ENCODE measurements at regions not wholly inside any gene's neighbourhood (a gene's known extent, or its start where the extent isn't known, plus 50 kb on each side); places are given as distances from the start of the nearest gene placed in this dataset.
A peak's percentile ranks its signal among the peaks of the same experiment; 100 is the strongest.

DNA sequence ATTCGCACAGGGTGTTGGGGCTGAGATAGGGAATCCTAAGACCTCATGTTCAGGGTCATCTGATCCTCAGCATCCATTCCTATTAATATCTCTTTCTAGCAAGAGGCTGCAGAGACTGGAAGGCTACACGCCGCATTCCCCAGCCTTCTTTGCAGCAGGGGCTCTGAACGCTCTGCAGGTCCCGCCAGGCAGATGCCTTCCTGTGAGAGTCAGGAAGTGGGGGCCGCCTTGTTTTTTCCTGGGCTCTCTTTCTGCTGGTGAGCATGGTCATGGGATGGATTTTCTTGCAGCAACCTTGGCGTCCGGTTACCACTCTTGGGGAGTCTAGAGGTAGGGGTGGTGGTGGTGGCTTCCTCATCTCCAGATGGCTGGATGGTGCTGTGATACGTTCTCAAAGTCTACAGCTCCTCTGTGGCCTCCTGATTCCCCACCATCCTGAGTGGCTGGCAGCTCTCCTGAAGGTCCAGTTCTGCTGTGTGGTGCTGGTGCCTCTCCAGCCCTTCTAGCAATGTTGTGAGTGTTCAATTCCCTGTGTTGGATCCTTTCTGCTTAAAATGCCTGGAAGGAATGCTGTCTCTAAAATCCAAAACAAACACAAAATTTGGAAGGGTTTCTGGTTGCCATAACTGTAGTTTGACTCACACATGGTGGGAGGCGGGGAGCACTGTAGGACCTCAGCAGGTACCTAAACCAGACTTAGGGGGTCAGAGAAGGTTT is 111.9 kb downstream of the CEBPB start:
- no peak for DNase-seq

DNA sequence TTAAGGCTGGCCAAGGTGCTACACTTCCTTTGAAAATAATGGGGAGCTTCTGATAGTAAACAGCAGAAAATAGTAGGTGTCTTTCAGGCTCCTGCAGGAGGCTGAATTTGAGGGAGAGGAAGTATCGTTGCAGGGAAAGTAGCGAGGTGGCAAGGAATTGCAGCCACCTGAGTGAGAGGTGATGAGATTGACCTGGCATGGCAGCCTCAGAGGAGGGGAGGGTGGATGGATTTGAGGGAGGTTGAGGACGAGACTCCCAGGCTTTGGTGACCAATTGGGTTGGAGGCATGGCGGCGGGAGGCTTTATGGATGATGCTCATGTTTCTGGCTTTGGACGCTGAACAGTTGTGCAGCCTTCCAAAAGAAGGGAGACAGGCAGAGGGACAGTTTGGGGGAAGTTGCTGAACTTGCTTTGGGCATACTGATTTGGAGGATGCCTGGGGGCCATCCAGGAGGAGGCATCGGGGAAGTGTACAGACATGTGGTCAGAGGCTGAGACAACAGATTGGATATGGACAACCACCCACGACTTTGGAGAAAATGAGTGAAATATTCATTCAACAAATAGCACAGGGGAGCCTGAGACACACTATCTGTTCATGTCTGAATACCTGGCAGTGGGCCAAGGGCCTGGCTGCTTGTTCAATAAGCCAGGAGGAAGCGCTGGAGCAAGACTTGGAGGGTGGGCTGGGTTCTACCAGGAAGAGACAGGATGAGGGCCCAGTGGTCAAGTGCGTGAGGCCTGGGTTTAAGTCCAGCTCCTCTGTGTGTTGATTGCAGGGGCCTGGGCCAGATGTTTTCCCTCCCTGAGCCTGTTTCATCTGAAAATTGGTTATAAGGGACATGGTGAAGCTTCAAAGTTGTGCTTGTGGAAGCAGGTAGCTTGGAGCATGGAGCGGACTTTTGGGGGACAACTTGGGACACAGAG is 113.2 kb downstream of the CEBPB start:
- no peak for DNase-seq

DNA sequence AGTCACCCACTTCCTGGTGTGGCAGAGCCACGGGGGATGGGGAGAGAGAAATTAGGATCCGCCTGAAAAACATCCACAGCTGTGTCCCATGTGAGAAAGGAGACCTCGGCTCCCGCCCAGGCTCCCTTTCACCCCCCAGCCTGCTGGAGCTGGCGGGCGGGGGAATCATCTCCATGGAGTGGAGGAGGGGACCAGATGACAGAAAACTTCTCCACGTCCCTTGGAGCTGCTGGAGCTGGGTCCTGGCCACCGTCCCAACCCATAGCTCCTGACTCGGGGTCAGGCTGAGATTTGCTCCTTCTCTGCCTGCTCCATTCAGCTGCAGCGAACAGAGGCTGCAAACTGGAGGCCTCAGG is 113.8 kb downstream of the CEBPB start:
- DNase-seq: no peak

DNA sequence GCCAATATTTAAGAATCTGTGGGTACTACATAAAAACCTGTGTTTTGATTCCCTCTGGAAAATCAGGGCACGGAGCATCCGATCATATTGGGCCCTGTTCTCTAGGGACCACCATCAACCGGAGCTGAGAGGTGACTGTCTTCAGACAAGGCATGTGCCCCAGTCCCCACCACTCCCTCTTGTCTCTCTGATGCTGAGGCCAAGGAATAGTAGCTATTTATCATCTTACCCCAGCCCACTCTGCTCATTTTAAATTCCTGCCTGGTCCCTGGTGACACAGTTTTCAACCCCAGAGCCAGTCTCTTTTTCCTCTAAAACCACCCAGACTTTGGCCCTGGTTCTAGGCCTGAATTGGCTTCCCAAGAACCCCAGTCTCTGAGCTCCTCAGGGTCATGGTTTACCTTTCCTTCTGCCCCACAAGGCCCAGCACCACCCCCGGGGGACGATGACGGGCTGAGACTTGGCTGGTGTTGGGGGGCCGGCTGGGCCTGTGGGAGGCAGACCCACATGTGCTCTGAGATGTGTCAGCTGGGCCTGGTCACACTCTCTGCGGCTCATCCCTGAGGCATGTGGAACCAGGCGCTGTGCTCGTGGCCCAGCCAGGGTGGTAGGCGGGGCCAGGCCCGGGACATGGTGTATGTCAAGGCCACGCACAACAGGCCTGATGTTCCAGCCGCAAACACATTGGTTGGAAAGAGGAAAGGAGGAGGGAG is 114.4 kb downstream of the CEBPB start:
- DNase-seq: peak; percentile 91

DNA sequence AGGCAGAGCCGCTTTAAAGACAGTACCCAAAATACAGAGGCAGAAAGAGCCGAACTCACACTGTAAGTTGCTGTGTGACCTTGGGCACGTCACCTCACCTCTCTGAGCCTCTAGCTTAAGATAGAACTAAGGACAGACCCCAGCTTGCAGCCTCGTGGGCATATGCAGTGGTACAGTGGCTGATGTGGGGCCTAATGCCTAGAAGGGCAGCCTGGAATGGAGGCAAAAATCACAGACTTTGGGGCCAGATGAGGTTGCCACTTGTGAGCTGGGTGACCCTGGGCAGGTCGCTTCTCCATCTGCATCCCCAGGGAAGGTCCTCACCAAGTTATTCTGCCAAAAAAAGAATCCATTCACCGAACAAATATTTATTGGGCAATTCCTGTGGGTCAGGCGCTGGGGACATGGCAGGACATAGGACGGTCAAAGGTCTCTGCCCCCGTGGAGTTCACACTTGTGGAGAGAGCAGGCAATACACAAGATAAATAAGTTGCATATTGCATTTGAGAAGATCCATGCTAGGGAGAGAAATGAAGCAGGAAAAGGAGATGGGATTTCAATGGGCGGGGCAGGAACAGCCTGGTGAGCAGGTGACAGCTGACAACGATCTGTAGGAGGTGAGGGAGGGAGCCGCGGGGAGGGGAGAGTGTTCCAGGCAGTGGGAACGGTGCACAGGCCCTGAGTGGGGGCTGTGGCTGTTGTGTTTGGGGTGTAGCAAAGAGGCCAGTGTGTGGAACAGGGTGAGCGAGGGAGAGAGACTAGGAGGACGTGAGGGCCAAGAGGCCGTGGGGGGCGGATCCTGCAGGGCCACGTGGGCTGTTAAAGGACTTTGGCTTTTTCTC is 115.2 kb downstream of the CEBPB start:
- no peak for DNase-seq

DNA sequence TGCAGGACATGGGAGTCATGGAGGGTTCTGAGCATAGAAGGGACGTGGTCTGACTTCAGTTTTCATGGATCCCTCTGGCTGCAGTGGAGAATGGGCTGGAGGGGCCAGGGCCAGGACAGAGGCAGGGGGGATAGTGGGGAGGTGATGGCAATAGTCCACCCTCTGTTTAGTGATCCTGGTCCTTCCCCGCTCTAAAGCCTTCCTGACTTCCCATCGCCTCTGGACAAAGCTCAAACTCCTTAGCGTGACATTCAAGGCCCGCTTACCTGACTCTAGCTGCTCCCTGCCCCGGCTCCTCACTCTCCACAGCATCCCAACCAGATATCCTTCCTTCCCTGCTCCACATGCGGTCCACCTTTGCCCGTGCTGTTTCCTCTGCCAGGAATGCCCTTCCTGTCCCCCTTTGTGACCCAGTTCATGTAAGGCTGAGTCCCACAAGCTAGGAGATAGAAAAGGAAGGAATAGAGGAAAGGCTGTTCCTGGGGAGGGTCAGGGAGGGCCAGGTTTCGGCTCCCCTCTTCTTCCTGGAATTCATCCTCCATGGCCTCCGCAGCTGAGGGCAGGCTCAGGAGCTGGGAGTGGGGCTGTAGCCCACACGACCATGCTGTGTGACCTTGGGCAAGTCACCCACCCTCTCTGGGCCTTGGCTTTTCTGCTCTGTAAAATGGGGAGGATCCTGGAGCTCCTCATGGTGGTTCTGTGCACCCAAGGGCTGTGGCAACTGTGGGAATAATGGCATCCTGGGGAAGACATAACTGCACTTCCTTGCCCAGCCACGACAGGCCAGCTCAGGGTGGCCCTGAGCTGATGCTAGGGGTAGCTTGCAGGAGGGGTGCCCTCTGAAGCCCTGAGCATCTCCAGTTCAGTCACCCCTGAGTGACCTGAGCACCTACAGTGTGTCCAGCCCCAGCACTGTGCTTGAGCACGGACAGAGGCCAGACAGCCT is 116.1 kb downstream of the CEBPB start:
- DNase-seq: no peak

DNA sequence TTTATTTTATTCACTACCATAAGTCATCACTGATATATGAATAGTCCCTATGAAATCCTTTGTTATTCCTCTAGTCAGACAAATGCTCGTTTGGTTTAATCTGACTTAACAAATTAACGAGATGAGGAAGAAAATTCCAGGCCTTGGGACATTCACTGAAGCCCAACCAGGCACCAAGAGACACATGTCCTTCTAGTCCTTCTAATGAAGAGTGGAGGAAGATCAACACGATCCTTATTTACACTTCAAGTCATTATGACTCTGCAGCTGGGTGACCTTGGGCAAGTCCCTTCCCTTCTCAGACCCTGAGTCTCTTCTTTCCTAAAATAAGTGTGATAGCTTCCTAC is 117.5 kb downstream of the CEBPB start:
- DNase-seq: no peak

DNA sequence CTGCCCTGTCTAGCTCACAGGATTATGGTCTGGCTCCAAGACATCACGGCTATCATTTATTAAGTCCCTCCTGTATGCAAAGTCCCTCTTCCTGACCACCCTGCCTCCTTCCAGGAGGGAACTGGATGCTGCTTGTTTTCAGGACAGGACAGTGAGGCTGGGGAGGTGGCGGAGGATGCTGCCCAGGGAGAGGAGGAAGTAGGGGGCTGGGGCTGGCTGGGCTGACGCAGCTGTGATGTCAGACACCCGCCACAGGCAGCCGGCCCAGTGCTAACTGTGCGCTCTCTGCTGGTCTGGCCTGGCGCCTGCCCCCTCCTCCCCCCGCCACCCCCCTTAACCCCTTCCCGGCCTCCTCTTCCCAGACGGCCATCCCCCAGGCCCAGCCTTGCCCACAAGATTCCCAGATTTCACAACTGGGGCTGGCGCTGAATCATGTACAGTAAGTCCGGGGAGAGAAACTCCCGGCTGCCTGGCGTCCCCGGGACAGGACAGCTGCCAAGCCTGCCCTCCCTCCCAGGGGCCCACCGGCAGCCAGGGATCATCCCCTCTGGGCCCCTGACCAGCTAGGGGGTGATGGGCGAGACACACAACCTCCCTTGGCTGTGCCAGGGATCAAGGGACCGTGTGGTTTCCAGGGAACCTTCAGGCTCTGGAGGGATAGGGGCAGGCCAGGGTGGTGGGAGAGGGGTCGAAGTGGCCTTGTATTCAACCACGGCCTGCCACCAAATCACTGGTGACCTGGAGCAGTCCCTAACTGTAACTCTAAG is 118.1 kb downstream of the CEBPB start:
- peak; percentile 94 for DNase-seq

DNA sequence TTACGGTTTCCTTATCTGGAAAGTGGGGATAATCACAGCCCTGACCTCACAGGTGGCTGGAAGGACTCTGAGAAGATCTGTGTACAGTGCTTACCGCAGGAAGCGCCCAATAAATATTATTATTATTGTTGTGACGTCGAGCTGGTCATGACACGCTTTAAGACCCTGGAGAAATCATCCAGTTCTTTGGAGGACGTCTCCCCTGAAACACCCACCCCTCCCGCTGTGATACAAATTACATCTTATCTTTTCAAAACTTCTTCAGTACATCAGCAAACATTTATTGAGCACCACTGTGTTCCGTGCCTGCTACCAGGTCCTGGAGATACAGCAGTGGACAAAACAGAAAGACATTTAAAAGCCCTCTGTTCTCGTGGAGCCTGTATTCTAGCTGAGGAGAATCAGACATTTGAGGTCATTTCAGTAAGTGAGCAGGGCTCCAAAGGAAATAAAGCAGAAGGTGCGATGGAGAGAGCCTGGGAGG is 118.7 kb downstream of the CEBPB start:
- DNase-seq: no peak

DNA sequence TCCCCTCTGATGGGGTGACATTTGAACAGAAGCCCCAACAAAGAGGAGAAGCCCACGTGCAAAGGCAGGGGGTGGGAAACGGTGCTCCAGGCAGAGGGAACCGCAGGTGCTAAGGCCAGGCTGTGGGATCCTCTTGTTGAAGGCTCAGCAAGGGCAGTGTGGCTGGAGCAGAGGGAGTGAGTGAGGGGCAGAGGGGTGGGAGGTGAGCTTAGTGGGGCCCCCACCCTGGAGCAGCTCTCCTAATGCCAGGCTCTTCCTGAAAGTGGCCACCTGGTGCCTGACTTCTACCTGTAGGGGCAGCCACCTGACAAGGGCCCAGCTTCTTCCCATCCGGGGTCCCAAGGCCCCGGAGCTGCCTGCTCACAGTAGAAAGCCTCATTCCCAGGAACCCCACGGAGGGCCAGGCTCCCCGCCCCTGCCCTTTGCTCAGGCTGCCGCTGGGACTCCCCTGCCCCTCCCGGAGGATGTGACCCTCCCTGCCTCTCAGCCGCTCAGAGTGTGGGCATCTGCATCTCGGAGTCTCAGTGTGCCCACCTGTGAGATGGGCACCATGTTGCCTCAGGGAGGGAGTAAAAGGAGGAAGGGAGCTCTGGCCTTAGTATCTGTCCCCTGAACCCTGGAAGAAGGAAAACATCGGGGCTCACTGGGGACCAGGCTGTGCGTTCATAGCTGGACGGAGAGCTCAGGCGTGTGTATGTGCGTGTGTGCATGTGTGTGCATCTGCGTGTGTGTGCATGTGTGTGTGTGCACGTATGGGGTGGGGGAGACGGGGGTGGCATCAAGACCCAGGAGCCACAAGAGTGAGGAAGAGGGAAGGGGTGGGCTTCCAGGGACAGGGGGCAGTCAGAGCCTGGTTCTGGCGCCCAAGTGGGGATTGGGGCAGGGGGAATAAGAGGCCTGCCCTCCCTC is 119.4 kb downstream of the CEBPB start:
- DNase-seq: no peak

DNA sequence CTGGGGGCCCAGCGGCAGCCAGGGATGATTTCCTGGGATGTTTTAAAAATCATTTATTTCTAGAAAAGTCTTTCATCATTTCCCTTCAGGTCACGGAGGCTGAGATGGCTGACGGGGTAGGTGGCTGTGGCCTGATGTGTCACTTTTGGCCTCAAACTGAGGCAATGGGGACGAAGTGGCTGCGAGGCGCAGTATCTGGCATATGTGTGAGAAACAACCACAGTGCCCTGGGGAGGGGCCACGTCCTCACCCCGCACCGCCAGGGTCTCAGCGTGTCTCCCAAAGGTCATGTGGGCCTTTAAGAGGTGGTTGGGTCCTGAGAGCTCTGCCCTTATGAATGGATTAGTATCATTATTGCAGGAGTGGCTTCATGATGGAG is 120.0 kb downstream of the CEBPB start:
- no peak for DNase-seq

DNA sequence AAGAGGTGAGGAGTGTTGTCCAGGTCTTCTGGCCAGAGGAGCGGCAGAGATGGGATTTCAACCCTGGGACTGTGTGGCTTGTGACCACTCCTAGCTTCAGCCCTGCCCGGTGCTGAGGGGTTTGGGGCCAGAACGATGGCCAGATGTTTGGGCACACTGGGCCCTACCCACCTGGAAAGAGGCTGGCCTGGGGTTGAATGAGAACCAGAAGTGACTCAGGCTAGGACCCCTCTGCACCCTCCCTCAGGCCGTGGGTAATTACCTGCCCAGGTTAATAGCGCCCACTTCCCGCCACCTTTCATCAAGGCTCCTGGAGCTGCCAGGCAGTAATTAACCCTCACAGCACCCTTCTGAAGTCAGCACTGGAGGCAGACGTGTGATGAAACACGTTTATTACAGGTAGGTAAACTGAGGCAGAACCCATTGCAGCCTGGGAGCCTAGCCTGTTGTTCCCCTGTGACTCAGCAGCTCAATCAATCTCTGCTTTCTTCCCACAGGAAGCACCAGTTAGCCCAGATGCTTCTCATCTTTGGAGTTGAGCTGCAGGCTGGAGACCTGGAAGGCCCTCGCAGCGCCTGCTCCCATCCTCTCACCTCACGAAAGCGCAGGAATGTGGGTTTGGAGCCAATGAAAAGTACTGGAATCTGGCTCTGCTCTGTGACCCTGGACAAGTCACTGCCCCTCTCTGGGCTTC is 120.8 kb downstream of the CEBPB start:
- DNase-seq: no peak

DNA sequence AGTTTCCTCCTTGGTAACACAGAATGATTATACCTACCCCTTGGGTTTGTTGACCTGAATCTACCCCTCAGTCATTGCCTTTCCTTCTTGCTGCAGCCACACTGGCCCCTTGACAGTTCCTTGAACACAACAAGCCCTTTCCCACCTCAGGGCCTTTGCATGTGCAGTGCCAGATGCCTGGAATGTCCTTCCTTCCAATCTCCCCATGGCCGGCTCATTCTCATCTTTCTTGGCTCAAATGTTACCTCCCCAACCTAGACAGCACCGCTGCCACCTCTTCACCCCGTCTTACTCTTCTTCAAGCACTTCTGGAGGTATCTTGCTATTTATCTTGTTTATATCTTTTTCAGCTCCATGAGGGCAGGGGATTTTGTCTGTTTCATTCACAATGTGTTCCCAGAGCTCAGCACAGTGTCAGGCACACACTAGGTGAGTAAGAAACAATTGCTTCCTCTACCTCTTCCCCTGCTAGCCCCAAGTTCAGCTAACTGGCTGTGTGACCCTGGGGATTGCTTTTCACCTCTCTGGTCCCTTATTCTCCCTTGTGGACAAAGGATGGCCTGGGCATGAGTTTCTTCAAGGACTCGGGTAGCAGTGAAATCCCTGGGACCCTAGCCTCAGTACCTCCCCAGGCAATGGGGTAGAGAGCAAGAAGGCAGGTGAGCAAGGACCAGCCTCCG is 121.5 kb downstream of the CEBPB start:
- no peak for DNase-seq

DNA sequence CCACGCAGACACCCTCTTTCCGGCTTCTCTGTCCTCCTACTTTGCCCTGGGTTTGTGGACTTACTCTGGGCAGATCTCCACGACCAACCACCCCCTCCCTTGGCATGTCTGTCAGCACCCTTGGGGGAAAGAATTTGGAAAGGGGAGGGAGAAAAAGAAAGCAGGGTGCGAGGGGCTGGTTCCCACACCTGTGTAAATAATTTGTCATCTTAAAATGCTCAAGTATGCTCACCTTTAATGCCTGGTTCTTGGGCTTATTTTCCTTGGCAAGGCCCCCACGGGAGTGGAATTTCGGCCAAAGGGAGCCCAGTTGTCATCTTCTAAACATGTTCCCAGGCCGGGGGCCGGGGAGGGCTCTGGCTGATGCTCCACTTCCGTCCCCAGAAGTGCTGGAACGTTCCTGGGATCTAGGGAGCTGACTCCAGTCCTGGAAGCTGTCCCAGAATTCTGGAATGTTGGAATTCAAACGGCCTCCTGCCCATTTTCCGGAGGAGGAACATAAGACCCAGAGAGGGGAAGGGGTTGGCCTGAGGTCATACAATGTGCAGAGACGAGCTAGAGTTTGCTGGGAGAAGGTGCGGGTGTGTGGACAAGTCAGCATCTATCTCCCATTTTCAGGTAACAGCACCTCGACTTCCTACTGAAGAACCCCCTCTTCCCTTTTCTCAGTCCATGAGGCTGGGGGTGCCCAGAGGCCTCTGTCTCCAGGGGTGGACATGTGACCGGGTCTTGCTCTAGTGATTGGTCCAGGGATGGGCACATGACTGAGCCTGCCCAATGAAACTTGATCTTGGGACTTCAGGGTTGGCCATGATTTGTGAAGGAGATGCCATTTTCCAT is 122.3 kb downstream of the CEBPB start:
- no peak for DNase-seq

DNA sequence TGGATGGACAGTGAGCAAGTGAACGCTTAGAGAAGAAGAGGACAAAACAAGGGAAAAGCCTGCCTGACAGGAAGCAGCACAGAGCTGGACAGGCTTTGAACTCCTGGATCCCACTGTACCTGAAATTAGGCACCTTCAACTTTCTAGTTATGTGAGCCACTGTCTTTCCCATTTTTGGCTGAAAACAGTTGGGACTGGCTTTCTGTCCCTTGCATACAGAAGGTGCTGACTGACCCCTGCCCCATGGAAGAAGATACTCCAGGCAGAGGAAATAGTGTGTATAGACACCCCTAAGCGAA is 122.8 kb downstream of the CEBPB start:
- DNase-seq: no peak

DNA sequence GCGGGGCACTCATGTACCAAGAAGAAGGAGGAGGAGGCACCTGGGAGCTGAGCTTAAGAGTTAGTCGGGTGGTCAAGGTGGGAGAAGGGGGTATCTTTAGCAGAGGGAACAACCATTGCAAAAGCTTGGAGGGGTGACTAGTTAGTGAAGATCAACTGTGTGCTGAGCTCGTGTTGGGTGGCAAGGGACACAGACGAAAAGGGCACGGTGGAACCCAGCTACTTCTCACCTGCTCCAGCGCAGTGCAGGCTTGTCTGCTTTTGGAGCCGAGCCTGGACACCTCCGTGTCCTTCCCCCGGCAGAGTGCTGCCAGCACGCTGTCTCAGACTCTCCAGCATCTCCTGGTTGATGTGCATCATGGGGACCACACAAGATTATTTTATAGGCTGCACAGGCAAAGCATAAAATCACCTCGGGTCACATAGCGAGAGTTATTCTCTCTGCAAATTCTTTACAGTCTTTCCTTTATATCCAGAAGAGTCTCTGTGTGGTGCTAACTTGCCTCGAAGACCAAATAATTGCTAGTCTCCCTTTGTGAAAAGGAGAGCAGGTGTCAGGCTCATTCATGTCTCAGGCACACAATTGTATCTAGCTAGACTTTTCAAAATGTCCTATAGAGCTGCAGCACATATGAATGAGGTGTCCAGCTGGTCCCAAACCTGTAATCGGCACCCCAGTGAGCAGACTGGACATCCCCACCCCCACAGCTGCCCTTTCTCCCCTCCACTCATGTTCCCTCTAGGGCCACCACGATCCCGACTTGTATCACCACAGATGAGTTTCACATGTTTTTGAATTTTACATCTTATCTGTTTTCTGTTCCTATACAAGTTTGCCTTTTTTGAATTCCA is 123.4 kb downstream of the CEBPB start:
- DNase-seq: no peak

Measured in islet precursor cell (in vitro differentiated cells).